ENCODE measurements at regions not wholly inside any gene's neighbourhood (a gene's known extent, or its start where the extent isn't known, plus 50 kb on each side); places are given as distances from the start of the nearest gene placed in this dataset.
"Not testable (repeated sequence)": the region's sequence is repeated elsewhere in the genome, so short reads cannot be mapped to it uniquely, and the experiment has no call there.

- H3K9me3 ChIP-seq (ENCODE audit: control insufficient read depth, low read length, poor library complexity, severe bottlenecking), result no peaks in the 10 kb centered on the region
- DNase-seq (no peak), ATAC-seq (no peak)
- Mint-ChIP-seq H3K4me3 (no peak overlapping the region), H3K36me3 (ENCODE audit: low read depth) (peaks cover 2% of the 10 kb centered on the region), H3K27ac (no peak overlapping the region), H3K27me3 (no peaks in the 10 kb centered on the region), H3K4me1 (no peaks in the 10 kb centered on the region)
Observed at GRCh38 chr4:189870511-189871234, 70.0 kb upstream of the FRG1 start.

GRCh38 chr4:189874591-189874990 lies 66.1 kb upstream of the FRG1 start:
- H3K27me3 Mint-ChIP-seq, result no peaks in the 10 kb centered on the region
- H3K27ac Mint-ChIP-seq, result no peak overlapping the region
- ATAC-seq (no peak), DNase-seq (no peak)
- peaks cover 2% of the 10 kb centered on the region for H3K36me3 Mint-ChIP-seq (ENCODE audit: low read depth)
- no peaks in the 10 kb centered on the region for H3K9me3 ChIP-seq (ENCODE audit: control insufficient read depth, low read length, poor library complexity, severe bottlenecking)
- H3K4me3 Mint-ChIP-seq, result no peak overlapping the region
- no peaks in the 10 kb centered on the region for H3K4me1 Mint-ChIP-seq

GRCh38 chr4:189881190-189881589 lies 59.5 kb upstream of the FRG1 start:
- H3K9me3 ChIP-seq (ENCODE audit: control insufficient read depth, low read length, poor library complexity, severe bottlenecking); H3K4me1 Mint-ChIP-seq; H3K36me3 Mint-ChIP-seq (ENCODE audit: low read depth); H3K4me3 Mint-ChIP-seq; H3K27me3 Mint-ChIP-seq; ATAC-seq; H3K27ac Mint-ChIP-seq: not testable (repeated sequence)
- peak in 2 of 3 donors; percentile 9 to 14 for DNase-seq

- H3K4me3 Mint-ChIP-seq; DNase-seq; H3K27me3 Mint-ChIP-seq; H3K4me1 Mint-ChIP-seq; H3K27ac Mint-ChIP-seq; H3K9me3 ChIP-seq (ENCODE audit: control insufficient read depth, low read length, poor library complexity, severe bottlenecking); H3K36me3 Mint-ChIP-seq (ENCODE audit: low read depth); ATAC-seq: not testable (repeated sequence)
Observed at GRCh38 chr4:189888407-189888806, 52.3 kb upstream of the FRG1 start.

Measured in T-helper 17 cell (primary cell).